ENCODE measurements at regions not wholly inside any gene's neighbourhood (a gene's known extent, or its start where the extent isn't known, plus 50 kb on each side); places are given as distances from the start of the nearest gene placed in this dataset.

- DNase-seq (ENCODE audit: low spot score), result no peak
Observed at GRCh38 chr3:135867911-135868310, 97.6 kb upstream of the PPP2R3A start.

GRCh38 chr3:135868801-135869200 lies 96.7 kb upstream of the PPP2R3A start:
- no peak for DNase-seq (ENCODE audit: low spot score)

- DNase-seq (ENCODE audit: low spot score), result no peak
Observed at GRCh38 chr3:135869439-135870105, 96.0 kb upstream of the PPP2R3A start.

- DNase-seq (ENCODE audit: low spot score), result no peak
Observed at GRCh38 chr3:135871311-135871710, 94.2 kb upstream of the PPP2R3A start.

GRCh38 chr3:135874035-135874434 lies 91.5 kb upstream of the PPP2R3A start:
- DNase-seq (ENCODE audit: low spot score), result no peak

GRCh38 chr3:135878501-135878900 lies 87.0 kb upstream of the PPP2R3A start:
- DNase-seq (ENCODE audit: low spot score), result no peak

GRCh38 chr3:135885885-135886284 lies 79.6 kb upstream of the PPP2R3A start:
- no peak for DNase-seq (ENCODE audit: low spot score)

- DNase-seq (ENCODE audit: low spot score), result no peak
Observed at GRCh38 chr3:135887220-135887619, 78.3 kb upstream of the PPP2R3A start.

GRCh38 chr3:135889443-135889842 lies 76.1 kb upstream of the PPP2R3A start:
- no peak for DNase-seq (ENCODE audit: low spot score)

- no peak for DNase-seq (ENCODE audit: low spot score)
Observed at GRCh38 chr3:135891121-135891520, 74.4 kb upstream of the PPP2R3A start.

- peak; percentile 63 for DNase-seq (ENCODE audit: low spot score)
Observed at GRCh38 chr3:135895106-135895733, 70.3 kb upstream of the PPP2R3A start.

- no peak for DNase-seq (ENCODE audit: low spot score)
Observed at GRCh38 chr3:135895734-135896121, 69.8 kb upstream of the PPP2R3A start.

- DNase-seq (ENCODE audit: low spot score), result no peak
Observed at GRCh38 chr3:135896613-135897012, 68.9 kb upstream of the PPP2R3A start.

GRCh38 chr3:135897715-135898114 lies 67.8 kb upstream of the PPP2R3A start:
- no peak for DNase-seq (ENCODE audit: low spot score)

GRCh38 chr3:135898774-135899173 lies 66.8 kb upstream of the PPP2R3A start:
- DNase-seq (ENCODE audit: low spot score), result no peak

GRCh38 chr3:135905058-135905724 lies 60.3 kb upstream of the PPP2R3A start:
- no peak for DNase-seq (ENCODE audit: low spot score)

- no peak for DNase-seq (ENCODE audit: low spot score)
Observed at GRCh38 chr3:135907422-135908165, 57.9 kb upstream of the PPP2R3A start.

- no peak for DNase-seq (ENCODE audit: low spot score)
Observed at GRCh38 chr3:135908225-135908624, 57.3 kb upstream of the PPP2R3A start.

- DNase-seq (ENCODE audit: low spot score), result no peak
Observed at GRCh38 chr3:135908737-135909136, 56.8 kb upstream of the PPP2R3A start.

- DNase-seq (ENCODE audit: low spot score), result no peak
Observed at GRCh38 chr3:135911110-135911509, 54.4 kb upstream of the PPP2R3A start.

GRCh38 chr3:135915206-135915605 lies 50.3 kb upstream of the PPP2R3A start:
- DNase-seq (ENCODE audit: low spot score), result no peak
